ENCODE measurements at regions not wholly inside any gene's neighbourhood (a gene's known extent, or its start where the extent isn't known, plus 50 kb on each side); places are given as distances from the start of the nearest gene placed in this dataset.

DNA sequence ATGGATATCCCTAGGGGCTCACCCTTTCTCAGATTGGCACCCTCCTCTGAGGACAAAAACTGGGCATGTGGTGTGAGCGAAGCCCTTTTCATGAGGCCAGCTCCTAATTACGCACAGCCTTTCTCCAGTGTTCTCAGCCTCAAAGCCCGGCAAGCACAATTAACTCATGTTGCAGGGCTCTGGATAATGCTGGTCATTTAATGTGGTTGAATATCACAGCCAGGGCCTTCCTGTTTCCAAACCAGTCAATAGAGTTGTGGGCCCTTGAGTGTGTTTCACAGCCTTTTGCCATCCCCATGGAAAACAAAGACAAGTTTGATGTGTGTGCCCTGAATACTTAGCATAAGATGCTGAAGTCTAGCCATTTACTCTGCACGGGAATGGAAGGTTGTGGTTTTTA is 114.2 kb upstream of the ARHGAP5 start (continued):
- TF ChIP-seq NFE2L2 (conservative IDR thresholded peaks at IDR 0.05; ENCODE audit: low read length): no peak
- TF ChIP-seq CEBPB (IDR thresholded peaks at IDR 0.05): no peak
- TF ChIP-seq MYC (IDR thresholded peaks at IDR 0.05; ENCODE audit: borderline replicate concordance, low read length): no peak
- TF ChIP-seq RFX5 (IDR thresholded peaks at IDR 0.05): no peak
- no peak for TF ChIP-seq RNF2 (IDR thresholded peaks at IDR 0.05; ENCODE audit: borderline replicate concordance, low read depth)
- TF ChIP-seq, protein P1, sequence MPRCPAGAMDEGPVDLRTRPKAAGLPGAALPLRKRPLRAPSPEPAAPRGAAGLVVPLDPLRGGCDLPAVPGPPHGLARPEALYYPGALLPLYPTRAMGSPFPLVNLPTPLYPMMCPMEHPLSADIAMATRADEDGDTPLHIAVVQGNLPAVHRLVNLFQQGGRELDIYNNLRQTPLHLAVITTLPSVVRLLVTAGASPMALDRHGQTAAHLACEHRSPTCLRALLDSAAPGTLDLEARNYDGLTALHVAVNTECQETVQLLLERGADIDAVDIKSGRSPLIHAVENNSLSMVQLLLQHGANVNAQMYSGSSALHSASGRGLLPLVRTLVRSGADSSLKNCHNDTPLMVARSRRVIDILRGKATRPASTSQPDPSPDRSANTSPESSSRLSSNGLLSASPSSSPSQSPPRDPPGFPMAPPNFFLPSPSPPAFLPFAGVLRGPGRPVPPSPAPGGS (IDR thresholded peaks at IDR 0.05): no peak
- TF ChIP-seq, protein P2, sequence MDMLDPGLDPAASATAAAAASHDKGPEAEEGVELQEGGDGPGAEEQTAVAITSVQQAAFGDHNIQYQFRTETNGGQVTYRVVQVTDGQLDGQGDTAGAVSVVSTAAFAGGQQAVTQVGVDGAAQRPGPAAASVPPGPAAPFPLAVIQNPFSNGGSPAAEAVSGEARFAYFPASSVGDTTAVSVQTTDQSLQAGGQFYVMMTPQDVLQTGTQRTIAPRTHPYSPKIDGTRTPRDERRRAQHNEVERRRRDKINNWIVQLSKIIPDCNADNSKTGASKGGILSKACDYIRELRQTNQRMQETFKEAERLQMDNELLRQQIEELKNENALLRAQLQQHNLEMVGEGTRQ (IDR thresholded peaks at IDR 0.05): no peak

DNA sequence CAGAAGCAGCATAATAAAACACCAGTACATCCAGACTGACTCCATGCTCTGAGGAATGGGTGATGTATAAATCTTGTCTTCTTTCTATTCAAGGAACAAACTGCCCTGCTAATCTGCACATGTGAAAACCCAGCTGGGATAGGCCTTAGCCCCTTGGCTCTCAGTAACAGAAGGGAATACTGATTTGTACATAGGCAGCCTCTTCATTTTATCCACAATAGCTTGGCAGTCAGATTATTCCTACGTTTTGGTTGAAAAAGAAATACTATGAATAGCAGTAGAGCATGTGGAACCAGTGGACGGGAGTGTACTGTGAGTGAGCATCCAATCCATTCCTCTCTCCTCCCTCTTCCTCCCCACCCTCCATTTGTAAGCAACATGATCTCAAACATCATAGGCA is 113.5 kb upstream of the ARHGAP5 start:
- WGBS (ENCODE audit: missing lambda C conversion rate): 61% methylated on average over 2 of the region's 2 CpGs
- POLR2A ChIA-PET: no interaction called here
- no peak for FAIRE-seq

DNA sequence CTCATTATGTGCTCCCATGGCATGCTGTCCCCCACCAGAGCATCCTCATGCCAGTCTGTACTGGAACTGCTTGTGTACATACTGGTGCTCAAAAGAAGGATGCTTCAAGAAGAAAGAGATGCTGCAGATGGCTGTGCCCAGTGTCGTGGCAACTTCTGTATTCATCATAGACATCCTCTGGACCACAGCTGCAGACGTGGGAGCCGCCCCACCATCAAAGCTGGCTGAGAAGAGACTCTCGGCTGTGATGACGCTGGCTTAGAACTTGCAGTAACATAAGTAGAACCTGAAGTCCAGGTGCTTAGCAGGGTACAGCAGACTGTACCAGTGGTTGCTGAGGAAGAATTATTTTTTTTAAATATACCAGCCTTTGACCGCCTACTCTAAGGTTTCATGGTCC is 112.6 kb upstream of the ARHGAP5 start:
- FAIRE-seq: no peak
- WGBS (ENCODE audit: missing lambda C conversion rate): 92% methylated on average over 6 of the region's 6 CpGs
- DNase-seq (ENCODE audit: low read depth in 1 of 2, low spot score in 1 of 2): no peak
- H3K4me3 ChIP-seq: no peak overlapping the region
- peaks cover 47% of the 10 kb centered on the region for H3K4me1 ChIP-seq
- POLR2A ChIA-PET: no interaction called here
- no peak overlapping the region for H3K4me2 ChIP-seq
- H3K27ac ChIP-seq: no peak overlapping the region
- H3K9me3 ChIP-seq: peaks cover 11% of the 10 kb centered on the region; the same call in 1 of the 3 replicates
- CTCF ChIA-PET: interaction anchor here (0.8 to 1.1 kb wide), 3 partner anchors 27 to 290 kb away, joined by 3 to 4 read pairs (median 3); no protein-coding TSS in a partner anchor
- ATAC-seq: no peak
- no peak for TF ChIP-seq MAFK (IDR thresholded peaks at IDR 0.05; ENCODE audit: partially characterized antibody)
- TF ChIP-seq CHD2 (IDR thresholded peaks at IDR 0.05; ENCODE audit: low read length, partially characterized antibody): no peak
- no peak for TF ChIP-seq KDM1A (IDR thresholded peaks at IDR 0.05; ENCODE audit: low read depth)
- TF ChIP-seq CHD4 (IDR thresholded peaks at IDR 0.05; ENCODE audit: borderline replicate concordance): no peak
- TF ChIP-seq, protein P1 (IDR thresholded peaks at IDR 0.05): no peak
- no peak for TF ChIP-seq HOXB5 (CRISPR knock-in tag; IDR thresholded peaks at IDR 0.05)
- no peak for TF ChIP-seq HOXB13 (CRISPR knock-in tag; IDR thresholded peaks at IDR 0.05; ENCODE audit: low read depth)
- no peak for TF ChIP-seq RARB (CRISPR knock-in tag; IDR thresholded peaks at IDR 0.05)
- TF ChIP-seq ESRRA (IDR thresholded peaks at IDR 0.05; ENCODE audit: borderline replicate concordance, low read length): no peak
- TF ChIP-seq, protein P3, sequence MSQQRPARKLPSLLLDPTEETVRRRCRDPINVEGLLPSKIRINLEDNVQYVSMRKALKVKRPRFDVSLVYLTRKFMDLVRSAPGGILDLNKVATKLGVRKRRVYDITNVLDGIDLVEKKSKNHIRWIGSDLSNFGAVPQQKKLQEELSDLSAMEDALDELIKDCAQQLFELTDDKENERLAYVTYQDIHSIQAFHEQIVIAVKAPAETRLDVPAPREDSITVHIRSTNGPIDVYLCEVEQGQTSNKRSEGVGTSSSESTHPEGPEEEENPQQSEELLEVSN (IDR thresholded peaks at IDR 0.05; ENCODE audit: borderline replicate concordance, low read depth): no peak
- TF ChIP-seq EHF (CRISPR knock-in tag; IDR thresholded peaks at IDR 0.05): no peak
- TF ChIP-seq NFE2L2 (conservative IDR thresholded peaks at IDR 0.05; ENCODE audit: low read length): no peak
- TF ChIP-seq ZNF302 (CRISPR knock-in tag; IDR thresholded peaks at IDR 0.05): no peak
- TF ChIP-seq EHMT2 (IDR thresholded peaks at IDR 0.05; ENCODE audit: low read depth): no peak

More for the DNA sequence above, 113.5 kb upstream of the ARHGAP5 start:
- Histone ChIP-seq H3K4me1 (peaks cover 38% of the 10 kb centered on the region), H3K9me3 (peaks cover 11% of the 10 kb centered on the region; the same call in 1 of the 3 replicates), H3K4me2 (no peak overlapping the region), H3K27ac (no peak overlapping the region), H3K4me3 (no peak overlapping the region)
- DNase-seq (ENCODE audit: low read depth in 1 of 2, low spot score in 1 of 2) (no peak), ATAC-seq (no peak)
- CTCF ChIA-PET: interaction anchor here (0.8 to 1.1 kb wide), 2 partner anchors 26 to 37 kb away, joined by 3 to 4 read pairs; no protein-coding TSS in a partner anchor
- TF ChIP-seq HOXB5 (CRISPR knock-in tag; IDR thresholded peaks at IDR 0.05) (no peak), RFX5 (IDR thresholded peaks at IDR 0.05) (no peak), JUN (IDR thresholded peaks at IDR 0.05) (no peak), KDM5A (IDR thresholded peaks at IDR 0.05) (no peak), FOSL2 (IDR thresholded peaks at IDR 0.05) (no peak), FOSL2 (CRISPR knock-in tag; IDR thresholded peaks at IDR 0.05) (no peak), CEBPB (IDR thresholded peaks at IDR 0.05) (no peak), RNF2 (IDR thresholded peaks at IDR 0.05; ENCODE audit: borderline replicate concordance, low read depth) (no peak), ZSCAN20 (CRISPR knock-in tag; IDR thresholded peaks at IDR 0.05) (no peak), ZFP36 (IDR thresholded peaks at IDR 0.05; ENCODE audit: borderline replicate concordance, partially characterized antibody) (no peak), RAD21 (conservative IDR thresholded peaks at IDR 0.05 in 1 of 2, IDR thresholded peaks at IDR 0.05 in 1 of 2) (no peak)
